IPS-20b (cell line): ENCODE measurements at regions not wholly inside any gene's neighbourhood (a gene's known extent, or its start where the extent isn't known, plus 50 kb on each side); places are given as distances from the start of the nearest gene placed in this dataset.

Source experiments
- H3K27ac ChIP-seq: one replicate; pipeline ENCODE4 v1.5.1; 2013; ENCODE audit warnings: low read length
- H3K27me3 ChIP-seq: 2 replicates; pipeline ENCODE4 v1.6.1; 2013; ENCODE audit warnings: mild to moderate bottlenecking, low read length, inconsistent platforms; ENCODE audit not compliant: insufficient read depth
- H3K36me3 ChIP-seq: 2 replicates; pipeline ENCODE4 v1.6.1; 2013; ENCODE audit warnings: low read depth, mild to moderate bottlenecking, inconsistent platforms, low read length, moderate library complexity; ENCODE audit not compliant: insufficient read depth
- H3K4me1 ChIP-seq: 2 replicates; pipeline ENCODE4 v1.6.1; 2013; ENCODE audit warnings: mild to moderate bottlenecking, control low read depth, inconsistent platforms, low read length, moderate library complexity; ENCODE audit not compliant: insufficient read depth
- H3K4me3 ChIP-seq: 2 replicates; pipeline ENCODE4 v1.5.1; 2013; ENCODE audit warnings: mild to moderate bottlenecking, low read length, inconsistent platforms
- H3K9ac ChIP-seq: 2 replicates; pipeline ENCODE4 v1.6.1; 2013; ENCODE audit warnings: low read depth, mild to moderate bottlenecking, inconsistent platforms, low read length, moderate library complexity
- H3K9me3 ChIP-seq: 2 replicates; pipeline ENCODE4 v1.6.1; 2013; ENCODE audit warnings: mild to moderate bottlenecking, low read depth, low read length, inconsistent platforms; ENCODE audit not compliant: insufficient read depth

GRCh38 chr5:115348175-115348574, 51.7 kb upstream of the CCDC112 start:
- no peak overlapping the region for H3K27ac ChIP-seq
- H3K4me1 ChIP-seq = no peaks in the 10 kb centered on the region
- no peaks in the 10 kb centered on the region for H3K9me3 ChIP-seq
- no peaks in the 10 kb centered on the region for H3K36me3 ChIP-seq
- no peak overlapping the region for H3K4me3 ChIP-seq
- H3K9ac ChIP-seq = no peak overlapping the region
- H3K27me3 ChIP-seq = no peaks in the 10 kb centered on the region
